GM13976 (cell line): ENCODE measurements at regions not wholly inside any gene's neighbourhood (a gene's known extent, or its start where the extent isn't known, plus 50 kb on each side); places are given as distances from the start of the nearest gene placed in this dataset.

ENCODE experiments used
- DNase-seq: peaks from one replicate; pipeline ENCODE4 v3.0.0; 2012; ENCODE audit warnings: low spot score
- CTCF ChIP-seq: IDR thresholded peaks from 2 replicates; pipeline ENCODE4 v1.5.1; 2012; ENCODE audit warnings: borderline replicate concordance, mild to moderate bottlenecking; ENCODE audit not compliant: insufficient read depth; ENCODE audit errors: extremely low read depth, missing control alignments, control extremely low read depth
- in situ Hi-C: fragments of 300-500 bp; cut with MboI; formaldehyde crosslinking; loops from one replicate; pipeline ENCODE4 v1.12.0; 2022; ENCODE audit warnings: low sequenced_read_pairs, mixed read lengths, inconsistent platforms; ENCODE audit not compliant: unreplicated experiment

GRCh38 chr1:118828038-118828437, 160.1 kb downstream of the TBX15 start:
- no peak for TF ChIP-seq CTCF
- in situ Hi-C loops = no loop called here
- DNase-seq = no peak

GRCh38 chr1:118827636-118828035, 160.5 kb downstream of the TBX15 start:
- no peak for TF ChIP-seq CTCF
- in situ Hi-C loops = no loop called here
- no peak for DNase-seq

GRCh38 chr1:118827207-118827606, 160.9 kb downstream of the TBX15 start:
- no peak for TF ChIP-seq CTCF
- no peak for DNase-seq
- in situ Hi-C loops = no loop called here

GRCh38 chr1:118826669-118827068, 161.5 kb downstream of the TBX15 start:
- in situ Hi-C loops = no loop called here
- TF ChIP-seq CTCF = no peak
- no peak for DNase-seq

- DNase-seq = no peak
- in situ Hi-C loops = no loop called here
- TF ChIP-seq CTCF = no peak
Measured at GRCh38 chr1:118825619-118826018, 162.5 kb downstream of the TBX15 start.

GRCh38 chr1:118821801-118822200, 166.3 kb downstream of the TBX15 start:
- DNase-seq = no peak
- no peak for TF ChIP-seq CTCF

GRCh38 chr1:118820864-118821263, 167.3 kb downstream of the TBX15 start:
- TF ChIP-seq CTCF = no peak
- DNase-seq = no peak
- in situ Hi-C loops = no loop called here

More at GRCh38 chr1:118821801-118822200, 166.3 kb downstream of the TBX15 start:
- in situ Hi-C loops = no loop called here
